K562 (cell line): ENCODE measurements at regions not wholly inside any gene's neighbourhood (a gene's known extent, or its start where the extent isn't known, plus 50 kb on each side); places are given as distances from the start of the nearest gene placed in this dataset.

Experiments used
- HES1 ChIP-seq: fragments of 450-650 bp; IDR thresholded peaks from 2 replicates; pipeline ENCODE4 v1.6.1; 2016; ENCODE audit warnings: low read depth, mild to moderate bottlenecking, moderate library complexity
- MAX ChIP-seq: sonication (generic); formaldehyde crosslinking; IDR thresholded peaks from 2 replicates; pipeline ENCODE4 v1.9.0; 2022; ENCODE audit warnings: mild to moderate bottlenecking, missing genetic modification reagents
- SUPT5H ChIP-seq: fragments of 450-650 bp; IDR thresholded peaks from 2 replicates; pipeline ENCODE4 v1.6.1; 2016
- ZSCAN32 ChIP-seq: fragments of 450-650 bp; formaldehyde crosslinking; IDR thresholded peaks from 2 replicates; pipeline ENCODE4 v1.4.0; 2020; ENCODE audit warnings: mild to moderate bottlenecking, moderate library complexity
- TF ChIP-seq, protein P1 (sequence below): sonication (generic); formaldehyde crosslinking; IDR thresholded peaks from 2 replicates; pipeline ENCODE4 v1.8.1; 2022; ENCODE audit warnings: missing genetic modification reagents

GRCh38 chr2:64936809-64937208 is 52.4 kb upstream of the SLC1A4 start:
- TF ChIP-seq SUPT5H (no peak), HES1 (no peak), MAX (CRISPR knock-in tag) (no peak), ZSCAN32 (CRISPR knock-in tag) (no peak)
- TF ChIP-seq, protein P1, sequence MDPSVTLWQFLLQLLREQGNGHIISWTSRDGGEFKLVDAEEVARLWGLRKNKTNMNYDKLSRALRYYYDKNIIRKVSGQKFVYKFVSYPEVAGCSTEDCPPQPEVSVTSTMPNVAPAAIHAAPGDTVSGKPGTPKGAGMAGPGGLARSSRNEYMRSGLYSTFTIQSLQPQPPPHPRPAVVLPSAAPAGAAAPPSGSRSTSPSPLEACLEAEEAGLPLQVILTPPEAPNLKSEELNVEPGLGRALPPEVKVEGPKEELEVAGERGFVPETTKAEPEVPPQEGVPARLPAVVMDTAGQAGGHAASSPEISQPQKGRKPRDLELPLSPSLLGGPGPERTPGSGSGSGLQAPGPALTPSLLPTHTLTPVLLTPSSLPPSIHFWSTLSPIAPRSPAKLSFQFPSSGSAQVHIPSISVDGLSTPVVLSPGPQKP (CRISPR knock-in tag), result no peak
